Activated naive CD8-positive, alpha-beta T cell treated with anti-CD3 and anti-CD28 coated beads for 36 hours (primary cell): ENCODE measurements at regions not wholly inside any gene's neighbourhood (a gene's known extent, or its start where the extent isn't known, plus 50 kb on each side); places are given as distances from the start of the nearest gene placed in this dataset.
"Not testable (repeated sequence)": the region's sequence is repeated elsewhere in the genome, so short reads cannot be mapped to it uniquely, and the experiment has no call there.

ENCODE experiments used
- DNase-seq: peaks from one replicate; pipeline ENCODE4 v3.0.0; 2021
- H3K27ac Mint-ChIP-seq: one replicate; pipeline ENCODE4 v1.8.0; 2022; ENCODE audit warnings: mild to moderate bottlenecking, moderate library complexity, mixed read lengths
- H3K27me3 Mint-ChIP-seq: one replicate; pipeline ENCODE4 v1.8.0; 2022; ENCODE audit warnings: mild to moderate bottlenecking, mixed read lengths
- H3K36me3 Mint-ChIP-seq: one replicate; pipeline ENCODE4 v1.8.0; 2021; ENCODE audit warnings: mild to moderate bottlenecking, mixed read lengths
- H3K4me1 Mint-ChIP-seq: one replicate; pipeline ENCODE4 v1.8.0; 2021; ENCODE audit warnings: mixed read lengths
- H3K4me3 Mint-ChIP-seq: one replicate; pipeline ENCODE4 v1.8.0; 2022; ENCODE audit warnings: mild to moderate bottlenecking, moderate library complexity, mixed read lengths
- H3K9me3 Mint-ChIP-seq: one replicate; pipeline ENCODE4 v1.8.0; 2022; ENCODE audit warnings: mixed read lengths

DNA sequence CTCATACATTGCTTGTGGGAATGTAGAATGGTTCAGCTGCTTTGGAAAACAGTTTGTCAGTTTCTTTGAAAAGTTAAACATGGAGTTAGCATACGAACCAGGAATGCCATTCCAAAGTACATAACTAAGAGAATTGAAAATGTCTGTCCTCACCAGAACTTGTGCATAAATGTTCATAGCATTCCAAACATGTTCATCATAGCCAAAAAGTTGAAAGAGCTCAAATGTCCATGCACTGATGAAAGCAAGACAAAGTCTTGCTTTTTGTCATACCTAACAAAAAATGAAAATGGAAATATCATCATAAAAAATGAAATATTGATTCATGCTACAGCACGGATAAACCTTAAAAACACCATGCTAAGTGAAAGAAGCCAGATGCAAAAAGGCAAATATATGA lies 408.8 kb upstream of the UBE2E3 start:
- no peaks in the 10 kb centered on the region for H3K36me3 Mint-ChIP-seq
- no peak overlapping the region for H3K4me3 Mint-ChIP-seq
- no peaks in the 10 kb centered on the region for H3K4me1 Mint-ChIP-seq
- H3K9me3 Mint-ChIP-seq = no peaks in the 10 kb centered on the region
- no peak for DNase-seq
- H3K27me3 Mint-ChIP-seq = peaks cover 3% of the 10 kb centered on the region
- H3K27ac Mint-ChIP-seq = no peak overlapping the region

DNA sequence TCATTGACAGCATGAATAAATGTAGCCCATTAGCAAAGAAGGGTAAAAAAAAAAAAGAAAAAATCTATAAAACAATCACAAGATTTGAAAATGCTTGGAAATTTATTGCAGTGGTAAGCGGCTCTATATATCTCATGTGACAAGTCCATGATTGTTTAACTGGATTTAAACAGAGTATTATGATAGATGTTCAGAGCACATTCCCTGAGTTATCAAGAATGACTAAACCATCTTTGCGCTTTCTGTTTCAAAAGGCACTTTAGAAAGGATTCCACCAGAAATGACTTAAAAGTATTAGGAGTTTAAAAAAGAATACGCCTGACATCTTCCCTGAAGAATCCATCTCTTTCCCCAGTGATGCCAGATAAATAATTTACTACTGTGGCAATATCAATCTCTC lies 409.5 kb upstream of the UBE2E3 start:
- no peaks in the 10 kb centered on the region for H3K4me1 Mint-ChIP-seq

DNA sequence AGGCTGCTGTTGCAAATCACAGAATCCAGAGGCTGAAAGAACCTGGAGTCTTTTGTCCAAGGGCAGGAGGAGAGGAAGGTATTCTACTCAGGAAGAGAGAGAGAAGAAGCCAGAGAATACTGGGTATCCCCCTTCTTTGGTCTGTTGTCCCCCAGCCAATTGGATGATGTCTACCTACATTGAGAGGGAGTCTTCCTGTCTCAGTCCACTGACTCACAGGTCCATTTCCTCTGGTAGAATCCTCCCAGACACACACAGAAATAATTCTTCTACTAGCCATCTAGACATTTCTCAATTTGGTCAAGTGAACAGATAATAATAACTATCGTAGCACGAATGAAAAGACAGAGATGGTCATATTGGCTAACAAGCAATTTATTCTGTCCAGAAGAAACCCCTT lies 416.4 kb upstream of the UBE2E3 start:
- H3K4me1 Mint-ChIP-seq = no peaks in the 10 kb centered on the region
- H3K36me3 Mint-ChIP-seq = no peaks in the 10 kb centered on the region
- H3K4me3 Mint-ChIP-seq = no peak overlapping the region
- no peak overlapping the region for H3K27ac Mint-ChIP-seq
- DNase-seq = no peak
- no peaks in the 10 kb centered on the region for H3K9me3 Mint-ChIP-seq
- peaks cover 3% of the 10 kb centered on the region for H3K27me3 Mint-ChIP-seq

More for the DNA sequence above, 409.5 kb upstream of the UBE2E3 start:
- Mint-ChIP-seq H3K27me3 (peaks cover 3% of the 10 kb centered on the region), H3K4me3 (no peak overlapping the region), H3K27ac (no peak overlapping the region), H3K36me3 (no peaks in the 10 kb centered on the region), H3K9me3 (no peaks in the 10 kb centered on the region)
- DNase-seq = no peak

DNA sequence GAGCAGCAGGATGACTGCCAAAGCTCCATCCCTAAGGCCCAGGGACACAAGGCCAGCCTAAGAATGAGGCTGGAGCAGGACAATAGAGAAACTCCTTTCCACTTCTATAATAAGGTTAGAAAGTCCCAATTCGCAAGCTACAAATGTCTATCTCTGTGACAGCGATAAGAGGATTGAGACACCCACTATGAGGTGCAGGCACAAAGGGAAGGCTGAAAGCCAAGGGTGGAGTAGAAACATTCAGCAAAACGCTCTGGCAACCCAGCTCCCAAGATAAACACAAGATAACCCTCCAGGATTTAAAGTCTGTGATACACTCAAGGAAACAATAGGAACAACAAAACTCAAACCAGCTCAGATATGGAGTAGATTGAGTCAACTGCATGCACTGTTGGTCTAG lies 418.0 kb upstream of the UBE2E3 start:
- H3K36me3 Mint-ChIP-seq = no peaks in the 10 kb centered on the region
- H3K9me3 Mint-ChIP-seq = no peaks in the 10 kb centered on the region
- H3K27me3 Mint-ChIP-seq = no peaks in the 10 kb centered on the region
- no peak overlapping the region for H3K27ac Mint-ChIP-seq
- no peak for DNase-seq
- no peak overlapping the region for H3K4me3 Mint-ChIP-seq
- no peaks in the 10 kb centered on the region for H3K4me1 Mint-ChIP-seq

DNA sequence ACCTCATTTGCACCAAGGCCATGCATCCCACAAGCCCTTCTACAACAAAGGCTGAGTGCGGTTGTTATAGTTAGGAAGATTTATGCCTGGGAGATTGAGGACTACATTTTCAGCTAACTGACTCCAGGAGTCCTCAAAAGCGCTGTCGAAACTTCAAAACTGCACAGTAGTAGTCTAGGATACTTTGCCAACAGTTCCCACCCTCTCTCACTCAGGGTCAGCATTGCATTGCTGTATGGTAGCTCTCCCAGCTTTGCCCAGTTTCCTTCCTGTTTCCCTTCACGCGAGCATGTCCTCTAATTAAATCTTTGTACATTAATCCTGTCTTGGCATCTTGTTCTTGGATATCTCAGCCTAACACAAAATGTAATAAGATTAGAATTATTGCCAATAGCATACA lies 420.6 kb upstream of the UBE2E3 start:
- no peak overlapping the region for H3K27ac Mint-ChIP-seq
- H3K4me3 Mint-ChIP-seq = no peak overlapping the region
- no peaks in the 10 kb centered on the region for H3K27me3 Mint-ChIP-seq
- no peak for DNase-seq
- no peaks in the 10 kb centered on the region for H3K4me1 Mint-ChIP-seq
- H3K36me3 Mint-ChIP-seq = no peaks in the 10 kb centered on the region
- H3K9me3 Mint-ChIP-seq = no peaks in the 10 kb centered on the region

DNA sequence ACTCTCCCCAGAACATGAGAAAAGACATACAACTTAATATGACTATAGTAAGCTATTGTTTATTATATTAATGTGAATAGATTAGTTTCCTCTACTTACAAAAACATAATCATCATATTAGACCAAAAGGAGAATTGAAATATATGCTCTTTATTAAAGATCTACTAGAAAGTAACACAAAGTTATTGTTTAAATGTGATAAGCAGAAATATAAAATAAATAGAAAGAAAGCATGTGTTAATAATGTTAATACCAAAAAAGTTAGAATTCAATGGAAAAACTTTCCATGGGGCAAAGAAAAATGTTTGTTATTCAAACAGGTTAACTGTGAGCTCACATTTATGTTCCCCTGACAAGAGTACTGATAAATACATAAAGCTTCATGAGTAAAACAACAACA lies 421.4 kb upstream of the UBE2E3 start:
- Mint-ChIP-seq H3K9me3 (no peaks in the 10 kb centered on the region), H3K4me3 (no peak overlapping the region), H3K4me1 (no peaks in the 10 kb centered on the region)

DNA sequence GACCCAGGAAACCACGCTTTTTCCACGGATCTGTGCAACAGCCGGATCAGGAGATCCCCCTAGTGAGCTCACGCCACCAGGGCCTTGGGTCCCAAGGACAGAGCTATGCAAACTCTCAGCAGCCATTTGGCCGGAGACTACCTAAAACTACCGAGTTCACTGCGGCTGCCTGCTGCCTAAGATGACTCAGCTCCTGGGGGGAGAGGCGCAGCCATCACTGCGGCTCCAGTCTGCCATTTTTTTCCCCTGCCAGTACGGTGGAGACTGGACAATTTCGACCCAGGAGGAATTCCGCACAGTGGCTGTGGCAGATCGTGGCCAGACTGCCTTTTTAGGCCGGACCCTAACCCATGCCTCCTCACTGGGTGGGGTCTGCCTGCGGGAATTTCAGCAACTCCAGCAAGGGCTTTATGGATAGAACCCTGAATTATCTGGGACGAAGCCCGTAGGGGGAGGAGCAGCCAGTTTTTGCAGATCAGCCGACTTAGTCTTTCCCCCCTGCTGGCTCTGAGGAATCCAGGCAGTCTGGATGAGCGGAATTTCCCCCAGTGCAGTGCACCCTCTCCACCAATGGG lies 424.9 kb upstream of the UBE2E3 start:
- Mint-ChIP-seq H3K4me1 (no peaks in the 10 kb centered on the region), H3K27me3 (no peaks in the 10 kb centered on the region), H3K9me3 (no peaks in the 10 kb centered on the region), H3K27ac (no peak overlapping the region), H3K36me3 (no peaks in the 10 kb centered on the region), H3K4me3 (no peak overlapping the region)
- no peak for DNase-seq

More for the DNA sequence above, 421.4 kb upstream of the UBE2E3 start:
- DNase-seq = no peak
- Mint-ChIP-seq H3K27ac (no peak overlapping the region), H3K27me3 (no peaks in the 10 kb centered on the region), H3K36me3 (no peaks in the 10 kb centered on the region)

DNA sequence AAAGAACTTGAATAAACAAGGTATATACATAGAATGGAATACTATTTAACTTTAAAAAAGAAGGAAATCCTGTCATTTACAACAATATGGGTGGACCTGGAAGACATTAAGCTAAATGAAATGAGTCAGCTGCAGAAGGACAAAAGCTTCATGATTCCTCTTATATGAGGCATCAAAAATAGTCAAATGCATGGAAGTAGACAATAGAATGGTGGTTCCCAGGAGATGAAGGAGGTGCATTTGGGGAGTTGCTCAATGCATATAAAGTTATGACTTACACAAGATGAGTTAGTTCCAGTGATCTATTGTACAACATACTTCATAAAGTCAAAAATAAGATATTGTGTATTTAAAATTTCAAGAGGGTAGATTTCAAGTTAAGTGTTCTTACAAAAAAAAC lies 426.1 kb upstream of the UBE2E3 start:
- H3K4me1 Mint-ChIP-seq = no peaks in the 10 kb centered on the region
- no peak overlapping the region for H3K27ac Mint-ChIP-seq
- H3K4me3 Mint-ChIP-seq = no peak overlapping the region
- no peaks in the 10 kb centered on the region for H3K27me3 Mint-ChIP-seq
- H3K36me3 Mint-ChIP-seq = no peaks in the 10 kb centered on the region
- no peak for DNase-seq
- no peaks in the 10 kb centered on the region for H3K9me3 Mint-ChIP-seq

DNA sequence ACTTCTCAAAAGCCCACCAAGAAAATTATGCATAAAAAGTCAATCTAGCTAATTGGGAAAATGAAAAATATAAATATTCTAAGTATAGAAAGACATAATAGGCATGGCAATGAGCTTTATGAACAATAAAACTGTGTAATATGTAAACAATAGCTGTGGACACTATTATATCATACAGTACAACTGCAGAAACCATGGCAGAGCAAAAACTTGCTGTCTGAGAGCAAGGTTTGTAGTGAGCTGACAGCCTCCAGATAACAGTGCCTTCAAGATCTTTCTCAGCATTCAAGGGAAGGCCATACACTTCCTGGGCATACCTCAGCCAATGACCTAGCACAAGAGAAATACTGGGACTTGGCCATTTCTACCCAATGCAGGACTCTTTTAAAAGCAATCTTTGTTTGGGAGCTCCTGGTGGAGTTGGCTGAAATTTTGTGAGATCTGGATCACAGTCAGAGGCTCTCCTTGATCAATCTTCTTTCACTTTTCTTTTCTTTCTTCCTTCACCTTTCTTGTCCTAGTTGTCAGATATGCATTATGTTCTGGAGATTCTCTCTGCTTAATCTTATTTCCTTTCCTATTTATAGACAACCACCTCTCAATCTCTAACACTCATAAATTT lies 427.2 kb upstream of the UBE2E3 start:
- H3K4me1 Mint-ChIP-seq = no peaks in the 10 kb centered on the region
- no peak overlapping the region for H3K4me3 Mint-ChIP-seq
- no peaks in the 10 kb centered on the region for H3K36me3 Mint-ChIP-seq
- H3K27me3 Mint-ChIP-seq = no peaks in the 10 kb centered on the region
- H3K27ac Mint-ChIP-seq = no peak overlapping the region
- DNase-seq = no peak
- no peaks in the 10 kb centered on the region for H3K9me3 Mint-ChIP-seq

DNA sequence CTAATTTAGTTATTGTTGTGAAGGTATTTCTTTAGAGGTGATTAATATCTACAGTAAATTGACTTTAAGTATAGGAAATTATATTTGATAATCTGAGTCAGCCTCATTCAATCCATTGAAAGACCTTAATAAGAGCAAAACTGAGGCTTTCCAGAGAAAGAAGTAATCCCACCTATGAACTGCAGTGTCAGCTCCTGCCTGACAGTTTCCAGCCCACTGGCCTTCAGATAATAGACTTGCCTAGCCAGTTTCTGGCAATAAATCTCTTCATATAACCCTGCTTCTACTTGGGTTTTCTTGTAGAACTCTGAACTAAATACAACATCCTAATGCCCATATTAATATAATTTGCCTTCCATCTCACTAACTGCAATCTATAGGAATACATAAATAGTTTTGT lies 437.9 kb upstream of the UBE2E3 start:
- Mint-ChIP-seq H3K4me3 (no peak overlapping the region), H3K27me3 (peaks cover 4% of the 10 kb centered on the region), H3K36me3 (no peaks in the 10 kb centered on the region), H3K4me1 (no peaks in the 10 kb centered on the region), H3K27ac (no peak overlapping the region), H3K9me3 (no peaks in the 10 kb centered on the region)
- DNase-seq = no peak

DNA sequence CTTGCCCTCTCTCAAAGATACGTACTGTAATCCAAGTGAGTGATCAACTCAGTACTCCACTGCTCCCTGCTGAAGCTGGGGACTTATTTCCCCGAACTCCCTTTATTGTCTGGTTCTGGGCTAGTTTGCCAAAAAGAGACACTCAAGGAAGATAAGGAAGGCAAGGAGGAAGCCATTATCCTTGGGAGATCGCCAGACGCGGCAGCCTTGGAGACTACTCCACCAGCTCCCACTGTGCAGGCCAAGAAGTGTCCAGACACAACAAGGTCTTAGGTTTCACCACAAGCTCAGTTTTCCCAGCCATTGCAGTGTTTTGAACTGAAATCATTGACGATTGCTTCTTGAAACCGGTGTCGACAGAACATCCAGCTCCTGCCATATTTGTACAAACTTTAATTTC lies 439.6 kb upstream of the UBE2E3 start:
- DNase-seq = no peak
- no peaks in the 10 kb centered on the region for H3K27me3 Mint-ChIP-seq
- no peaks in the 10 kb centered on the region for H3K9me3 Mint-ChIP-seq
- H3K4me1 Mint-ChIP-seq = no peaks in the 10 kb centered on the region
- H3K27ac Mint-ChIP-seq = no peak overlapping the region
- H3K4me3 Mint-ChIP-seq = no peak overlapping the region
- no peaks in the 10 kb centered on the region for H3K36me3 Mint-ChIP-seq

DNA sequence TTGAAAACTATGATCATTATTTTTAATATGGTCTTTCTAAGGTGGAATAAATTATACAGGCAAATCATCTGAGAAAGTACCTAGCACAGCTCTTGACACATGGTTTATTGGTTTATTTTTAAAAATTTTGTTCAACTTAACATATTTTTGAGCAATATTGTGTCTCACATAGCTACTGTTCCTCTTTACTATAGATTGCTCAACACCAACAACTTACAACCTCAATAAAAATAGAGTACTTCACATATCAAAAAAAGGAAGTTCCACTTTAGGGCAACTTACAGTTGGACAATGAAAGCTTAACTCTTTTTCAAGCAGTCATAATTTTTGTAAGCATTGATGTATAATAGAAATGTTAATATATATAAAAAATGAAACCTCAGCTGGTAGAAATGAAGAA lies 440.9 kb upstream of the UBE2E3 start:
- Mint-ChIP-seq H3K27me3 (no peaks in the 10 kb centered on the region), H3K4me1 (no peaks in the 10 kb centered on the region), H3K9me3 (no peaks in the 10 kb centered on the region), H3K36me3 (no peaks in the 10 kb centered on the region), H3K27ac (no peak overlapping the region), H3K4me3 (no peak overlapping the region)
- no peak for DNase-seq

DNA sequence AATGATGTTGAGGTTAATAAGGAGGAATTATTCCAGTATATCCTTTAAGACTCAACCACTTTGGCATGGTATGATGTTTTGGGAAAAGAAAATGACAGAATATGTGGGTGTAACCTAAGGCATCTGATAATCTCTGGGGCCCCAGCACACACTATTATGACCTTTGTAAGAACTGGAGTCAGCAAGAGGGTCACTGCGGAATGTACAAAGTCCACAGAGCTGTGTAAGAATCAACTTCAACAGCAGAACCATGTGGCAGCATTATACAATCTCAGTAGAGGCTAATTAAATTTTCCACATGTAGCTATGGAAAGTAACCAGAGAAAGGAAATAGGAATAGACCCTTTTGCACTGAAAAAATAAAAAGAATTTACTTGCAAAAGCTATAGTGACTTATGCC lies 445.1 kb upstream of the UBE2E3 start:
- no peak for DNase-seq
- H3K27me3 Mint-ChIP-seq = no peaks in the 10 kb centered on the region
- no peaks in the 10 kb centered on the region for H3K36me3 Mint-ChIP-seq
- H3K9me3 Mint-ChIP-seq = no peaks in the 10 kb centered on the region
- H3K27ac Mint-ChIP-seq = no peak overlapping the region
- H3K4me3 Mint-ChIP-seq = no peak overlapping the region
- no peaks in the 10 kb centered on the region for H3K4me1 Mint-ChIP-seq

DNA sequence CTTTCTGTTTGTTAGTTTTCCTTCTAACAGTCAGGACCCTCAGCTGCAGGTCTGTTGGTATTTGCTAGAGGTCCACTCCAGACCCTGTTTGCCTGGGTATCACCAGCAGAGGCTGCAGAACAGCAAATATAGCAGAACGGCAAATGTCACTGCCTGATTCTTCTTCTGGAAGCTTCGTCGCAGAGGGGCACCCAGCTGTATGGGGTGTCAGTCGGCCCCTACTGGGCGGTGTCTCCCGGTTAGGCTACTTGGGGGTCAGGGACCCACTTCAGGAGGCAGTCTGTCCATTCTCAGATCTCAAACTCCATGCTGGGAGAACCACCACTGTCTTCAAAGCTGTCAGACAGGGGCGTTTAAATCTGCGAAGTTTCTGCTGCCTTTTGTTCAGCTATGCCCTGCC lies 448.6 kb upstream of the UBE2E3 start:
- H3K4me1 Mint-ChIP-seq, H3K36me3 Mint-ChIP-seq, H3K27ac Mint-ChIP-seq, H3K27me3 Mint-ChIP-seq, H3K4me3 Mint-ChIP-seq, DNase-seq, H3K9me3 Mint-ChIP-seq: not testable (repeated sequence)

DNA sequence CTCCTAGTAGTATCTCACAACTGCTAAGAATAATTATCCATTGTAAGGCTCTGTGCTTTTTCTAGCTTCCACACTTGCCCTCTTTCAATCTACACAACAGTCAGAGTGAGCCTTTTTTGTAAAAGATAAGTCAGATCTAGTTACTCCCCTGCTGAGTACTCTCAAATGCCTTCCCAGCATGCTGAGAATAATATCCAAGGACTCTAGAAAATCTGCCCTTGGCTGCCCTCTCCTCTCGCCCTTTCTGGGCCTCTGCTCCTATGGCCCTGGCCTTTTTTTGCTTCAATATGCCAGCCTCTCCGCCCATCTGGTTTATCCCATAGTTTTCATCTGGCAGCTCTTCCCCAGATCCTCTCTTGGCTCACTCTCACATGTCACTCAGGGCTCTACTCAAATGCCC lies 455.9 kb upstream of the UBE2E3 start:
- no peaks in the 10 kb centered on the region for H3K4me1 Mint-ChIP-seq
- H3K4me3 Mint-ChIP-seq = no peak overlapping the region
- DNase-seq = no peak
- H3K27me3 Mint-ChIP-seq = no peaks in the 10 kb centered on the region
- no peak overlapping the region for H3K27ac Mint-ChIP-seq
- H3K36me3 Mint-ChIP-seq = no peaks in the 10 kb centered on the region
- H3K9me3 Mint-ChIP-seq = no peaks in the 10 kb centered on the region

DNA sequence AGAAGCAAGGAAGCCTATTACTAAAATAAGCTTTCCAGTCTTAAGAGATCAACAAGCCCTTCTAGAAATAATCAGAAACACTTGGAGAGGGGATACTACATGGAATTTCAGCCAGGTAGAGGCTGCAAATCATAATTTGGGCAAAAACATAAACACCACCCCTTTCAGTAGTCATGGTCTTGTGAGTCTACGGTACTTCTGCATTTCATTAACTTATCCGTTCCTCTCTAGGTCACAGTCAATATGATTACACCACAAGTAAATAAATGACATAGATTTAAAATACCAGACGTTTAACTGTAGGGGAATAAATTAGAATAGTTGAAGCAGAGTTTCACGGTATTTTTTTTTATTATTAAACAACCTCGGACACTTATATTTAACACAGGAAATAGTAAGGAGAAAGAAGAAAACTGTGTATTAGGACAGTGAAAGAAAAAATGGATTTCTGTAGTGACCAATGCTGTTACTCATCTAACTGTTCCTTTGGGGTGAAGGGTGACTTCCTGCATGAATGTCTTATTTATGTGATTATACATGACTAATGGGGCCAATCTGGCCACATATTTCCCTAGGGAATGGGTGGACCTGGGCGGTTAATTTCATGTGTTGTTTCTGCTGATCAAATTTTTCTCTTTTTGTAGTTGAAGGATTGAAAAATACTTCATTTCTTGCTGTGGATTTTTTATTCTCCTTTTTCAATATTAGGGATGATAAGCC lies 456.6 kb upstream of the UBE2E3 start:
- no peaks in the 10 kb centered on the region for H3K4me1 Mint-ChIP-seq
- no peaks in the 10 kb centered on the region for H3K9me3 Mint-ChIP-seq
- H3K27me3 Mint-ChIP-seq = no peaks in the 10 kb centered on the region
- no peak overlapping the region for H3K27ac Mint-ChIP-seq
- H3K4me3 Mint-ChIP-seq = no peak overlapping the region
- DNase-seq = no peak
- no peaks in the 10 kb centered on the region for H3K36me3 Mint-ChIP-seq
